K562 (cell line): ENCODE measurements at regions not wholly inside any gene's neighbourhood (a gene's known extent, or its start where the extent isn't known, plus 50 kb on each side); places are given as distances from the start of the nearest gene placed in this dataset.

Experiments used
- ATAC-seq: fragments of 200-7000 bp; cut with Tn5 transposase; 3 replicates; pipeline ENCODE4 v1.9.1; 2020; ENCODE audit warnings: moderate library complexity
- BruUV-seq: library from RNA; stranded (reverse); fragments of 400-500 nt; replicated peaks from 2 replicates; lab custom pipeline; 2021; lab: Mats Ljungman, UMichigan
- CTCF ChIA-PET: fragments of 300-600 bp; formaldehyde crosslinking; extraction: SDS; loops from one replicate; lab custom pipeline; 2021; ENCODE audit warnings: low intra/inter-chr PET ratio; lab: Yijun Ruan, JAX
- POLR2A ChIA-PET: fragments of 300-600, 350-650 bp; sonication (Branson Sonifier 250); formaldehyde crosslinking; extraction: SDS; loops from one replicate; lab custom pipeline; 2021; ENCODE audit warnings: antibody characterized with exemption, inconsistent platforms; lab: Yijun Ruan, JAX
- DNase-seq, 4 experiments: peaks; one replicate each; pipeline versions ENCODE4 v3.0.0 to v3.0.0-alpha.2; 2011 to 2018; ENCODE audit warnings: low spot score in 3 of 4, mixed read lengths in 3 of 4; ENCODE audit errors: extremely low read depth in 1 of 4
- FAIRE-seq: peaks from 2 replicates; lab custom pipeline; 2011; peaks lifted over from hg19 to GRCh38; lab: Jason Lieb, UNC
- H2AFZ ChIP-seq: 2 replicates; pipeline ENCODE4 v1.6.0; 2011; ENCODE audit warnings: low read depth, low read length, control low read depth, inconsistent platforms
- H3K27ac ChIP-seq: fragments of 200-600 bp; 3 replicates; pipeline ENCODE4 v1.8.0; 2011; ENCODE audit warnings: low read depth, mild to moderate bottlenecking, control low read depth, inconsistent platforms, low read length, moderate library complexity, mixed read lengths; ENCODE audit errors: extremely low read depth
- H3K27me3 ChIP-seq, 2 experiments: fragments of 300-600 bp in 1 of 2; 2 replicates in 1 of 2; 3 replicates in 1 of 2; pipeline versions ENCODE4 v1.6.0 to v1.8.0; 2011; ENCODE audit warnings: inconsistent platforms in 2 of 2, low read length in 2 of 2, mild to moderate bottlenecking in 1 of 2, mixed read lengths in 1 of 2, moderate library complexity in 1 of 2; ENCODE audit not compliant: control insufficient read depth in 2 of 2, insufficient read depth in 2 of 2
- H3K36me3 ChIP-seq: fragments of 300-600 bp; 3 replicates; pipeline ENCODE4 v1.8.0; 2011; ENCODE audit warnings: mild to moderate bottlenecking, low read length, inconsistent platforms; ENCODE audit not compliant: control insufficient read depth, insufficient read depth
- H3K4me1 ChIP-seq, 2 experiments: fragments of 200-600 bp in 1 of 2; replicated peaks in 1 of 2; 2 replicates in 1 of 2; 3 replicates in 1 of 2; pipeline versions ENCODE4 v1.5.1 to v1.8.0; 2011; ENCODE audit warnings: inconsistent platforms in 2 of 2, low read length in 2 of 2, mild to moderate bottlenecking in 1 of 2, mixed read lengths in 1 of 2, moderate library complexity in 1 of 2; ENCODE audit not compliant: control insufficient read depth in 2 of 2, insufficient read depth in 2 of 2
- H3K4me2 ChIP-seq: 2 replicates; pipeline ENCODE4 v1.6.1; 2011; ENCODE audit warnings: low read length, control low read depth, inconsistent platforms, mixed read lengths; ENCODE audit not compliant: insufficient read depth
- H3K4me3 ChIP-seq: fragments of 200-600 bp; sonication (generic), shearing (Covaris generic); 2 replicates; pipeline ENCODE4 v1.5.1; 2016; ENCODE audit warnings: control low read depth, inconsistent platforms
- H3K79me2 ChIP-seq: fragments of 200-600 bp; 3 replicates; pipeline ENCODE4 v1.8.0; 2011; ENCODE audit warnings: low read length, inconsistent platforms; ENCODE audit not compliant: control insufficient read depth, insufficient read depth
- H3K9ac ChIP-seq, 2 experiments: 2 replicates each; pipeline versions ENCODE4 v1.6.0 to v1.6.1; 2011; ENCODE audit warnings: low read depth in 2 of 2, low read length in 2 of 2, control low read depth in 1 of 2, inconsistent platforms in 1 of 2, mild to moderate bottlenecking in 1 of 2, mixed read lengths in 1 of 2; ENCODE audit not compliant: insufficient read depth in 1 of 2
- H3K9me1 ChIP-seq: one replicate; pipeline ENCODE4 v1.6.0; 2011; ENCODE audit warnings: inconsistent platforms, mild to moderate bottlenecking, low read length, moderate library complexity; ENCODE audit not compliant: control insufficient read depth, insufficient read depth
- H3K9me3 ChIP-seq: replicated peaks from 2 replicates; pipeline ENCODE4 v1.5.1; 2011; ENCODE audit warnings: low read depth, low read length, inconsistent platforms; ENCODE audit not compliant: control insufficient read depth, insufficient read depth
- H4K20me1 ChIP-seq: replicated peaks from 2 replicates; pipeline ENCODE4 v1.6.1; 2011; ENCODE audit warnings: low read length, inconsistent platforms, mixed read lengths; ENCODE audit not compliant: control insufficient read depth, insufficient read depth
- KLF1 ChIP-seq: fragments of 450-650 bp; IDR thresholded peaks from 2 replicates; pipeline ENCODE4 v1.6.1; 2016; ENCODE audit warnings: missing genetic modification characterization, missing compliant biosample characterization
- KLF16 ChIP-seq: IDR thresholded peaks from 2 replicates; pipeline ENCODE4 v1.6.1; 2016; ENCODE audit warnings: antibody characterized with exemption
- MAFK ChIP-seq: IDR thresholded peaks from 2 replicates; pipeline ENCODE4 v1.6.1; 2011; ENCODE audit warnings: low read length, improper control_type of control experiment
- MCM7 ChIP-seq, 2 experiments: fragments of 450-650 bp; IDR thresholded peaks; 2 replicates each; pipeline ENCODE4 v1.6.1; 2016 to 2018
- NFATC3 ChIP-seq: fragments of 450-650 bp; IDR thresholded peaks from 2 replicates; pipeline ENCODE4 v1.6.1; 2017; ENCODE audit warnings: mild to moderate bottlenecking
- PRMT5 ChIP-seq: sonication (generic); formaldehyde crosslinking; IDR thresholded peaks from 2 replicates; pipeline ENCODE4 v1.5.0; 2020; ENCODE audit warnings: missing genetic modification reagents
- RBM34 ChIP-seq: fragments of 200-400 bp; formaldehyde crosslinking; IDR thresholded peaks from 2 replicates; pipeline ENCODE4 v1.6.1; 2018; ENCODE audit warnings: low read length, borderline replicate concordance; ENCODE audit not compliant: insufficient read depth
- RNF2 ChIP-seq: sonication (generic); IDR thresholded peaks from 2 replicates; pipeline ENCODE4 v1.6.1; 2016
- SIN3B ChIP-seq: fragments of 450-650 bp; IDR thresholded peaks from 2 replicates; pipeline ENCODE4 v1.6.1; 2017; ENCODE audit warnings: low read depth, mild to moderate bottlenecking, moderate library complexity
- ZNF24 ChIP-seq: fragments of 450-650 bp; IDR thresholded peaks from 2 replicates; pipeline ENCODE4 v1.6.1; 2016
- ZNF780A ChIP-seq: fragments of 250-450 bp; sonication (Bioruptor Pico); IDR thresholded peaks from 2 replicates; pipeline ENCODE4 v1.5.0; 2021; ENCODE audit warnings: mild to moderate bottlenecking
- WGBS: fragments of 100-300 bp; shearing (Covaris generic); methylation state at CpG from one replicate; pipeline ENCODE4 v1.1.6; 2016; ENCODE audit warnings: low coverage, mixed read lengths; ENCODE audit not compliant: insufficient coverage; ENCODE audit errors: missing lambda C conversion rate; 5-methylcytosine and 5-hydroxymethylcytosine counted together
- in situ Hi-C: fragments of 300-500 bp; cut with MboI; formaldehyde crosslinking; loops from 4 replicates; pipeline ENCODE4 v1.15.0; 2018; ENCODE audit warnings: inconsistent platforms, mixed read lengths
- intact Hi-C: fragments of 100-400 bp; cut with micrococcal nuclease; formaldehyde crosslinking; loops from 2 replicates; pipeline ENCODE4 v1.14.2; 2022
- TF ChIP-seq, protein P1 (sequence below): sonication (generic); formaldehyde crosslinking; IDR thresholded peaks from 2 replicates; pipeline ENCODE4 v1.8.0; 2022; ENCODE audit warnings: mild to moderate bottlenecking, missing genetic modification reagents
- TF ChIP-seq, protein P2 (sequence below): IDR thresholded peaks from 2 replicates; pipeline ENCODE4 v1.6.1; 2012; ENCODE audit warnings: low read depth, low read length, improper control_type of control experiment, borderline replicate concordance

DNA sequence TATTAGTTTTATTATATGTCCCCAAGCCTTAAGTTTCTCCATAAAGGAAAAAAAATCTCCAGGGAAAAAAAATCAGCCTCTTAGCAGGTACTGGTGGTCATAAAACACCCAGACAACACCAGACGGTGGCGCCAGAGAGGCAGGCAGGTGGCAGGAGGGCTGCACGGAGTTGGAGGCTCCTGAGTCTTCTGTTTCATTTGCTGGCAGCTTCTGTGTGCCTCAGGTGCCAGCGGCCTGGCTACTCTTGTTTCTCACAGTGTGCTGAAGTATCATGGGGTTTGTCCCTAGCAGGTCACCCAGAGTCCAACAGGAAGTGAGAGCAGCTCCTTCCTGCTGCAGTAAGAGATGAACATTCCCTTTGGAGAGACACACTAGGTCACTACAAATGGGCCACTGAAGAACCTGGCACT, 123.3 kb upstream of the GADD45A start (continued):
- TF ChIP-seq, protein P1, sequence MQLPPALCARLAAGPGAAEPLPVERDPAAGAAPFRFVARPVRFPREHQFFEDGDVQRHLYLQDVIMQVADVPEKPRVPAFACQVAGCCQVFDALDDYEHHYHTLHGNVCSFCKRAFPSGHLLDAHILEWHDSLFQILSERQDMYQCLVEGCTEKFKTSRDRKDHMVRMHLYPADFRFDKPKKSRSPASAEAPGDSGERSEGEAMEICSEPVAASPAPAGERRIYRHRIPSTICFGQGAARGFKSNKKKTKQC (CRISPR knock-in tag) = no peak
- TF ChIP-seq, protein P2, sequence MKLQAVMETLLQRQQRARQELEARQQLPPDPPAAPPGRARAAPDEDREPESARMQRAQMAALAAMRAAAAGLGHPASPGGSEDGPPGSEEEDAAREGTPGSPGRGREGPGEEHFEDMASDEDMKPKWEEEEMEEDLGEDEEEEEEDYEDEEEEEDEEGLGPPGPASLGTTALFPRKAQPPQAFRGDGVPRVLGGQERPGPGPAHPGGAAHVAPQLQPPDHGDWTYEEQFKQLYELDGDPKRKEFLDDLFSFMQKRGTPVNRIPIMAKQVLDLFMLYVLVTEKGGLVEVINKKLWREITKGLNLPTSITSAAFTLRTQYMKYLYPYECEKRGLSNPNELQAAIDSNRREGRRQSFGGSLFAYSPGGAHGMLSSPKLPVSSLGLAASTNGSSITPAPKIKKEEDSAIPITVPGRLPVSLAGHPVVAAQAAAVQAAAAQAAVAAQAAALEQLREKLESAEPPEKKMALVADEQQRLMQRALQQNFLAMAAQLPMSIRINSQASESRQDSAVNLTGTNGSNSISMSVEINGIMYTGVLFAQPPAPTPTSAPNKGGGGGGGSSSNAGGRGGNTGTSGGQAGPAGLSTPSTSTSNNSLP = no peak
- TF ChIP-seq SIN3B (no peak), MCM7 (IDR thresholded peaks at IDR 0.05) (no peak), PRMT5 (no peak), KLF16 (0 out of 2 replicates have a peak, but pooled peaks have one; percentile 18)

DNA sequence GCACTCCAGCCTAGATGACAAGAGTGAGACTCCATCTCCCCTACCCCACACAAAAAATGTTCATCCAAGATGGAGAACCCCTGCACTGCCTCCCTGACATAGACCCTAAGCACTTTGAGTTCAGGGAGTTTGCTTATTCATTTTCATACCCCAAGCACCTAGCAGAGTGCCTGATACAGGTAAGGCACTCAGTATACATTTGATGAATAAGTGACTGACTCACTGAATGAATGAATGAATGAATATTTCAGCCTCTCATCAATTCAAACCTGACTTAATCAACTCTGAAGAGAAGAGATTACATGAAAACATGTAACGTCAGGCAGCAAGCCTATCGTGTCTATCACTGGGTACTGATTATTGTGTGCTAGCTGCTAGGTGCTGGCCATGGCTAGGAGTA, 121.3 kb upstream of the GADD45A start:
- H4K20me1 ChIP-seq = no peaks in the 10 kb centered on the region
- no peak overlapping the region for H2AFZ ChIP-seq
- in situ Hi-C loops = no loop called here
- H3K9me1 ChIP-seq = no peaks in the 10 kb centered on the region
- no peak overlapping the region for H3K9ac ChIP-seq
- H3K4me1 ChIP-seq = peaks cover 20% of the 10 kb centered on the region in 2 experiments; a peak in 4 of 5 replicates
- no peak for TF ChIP-seq MAFK
- TF ChIP-seq ZNF780A (CRISPR knock-in tag) = no peak
- TF ChIP-seq ZNF24 = 0 out of 2 replicates have a peak, but pooled peaks have one; percentile 15
- TF ChIP-seq KLF1 (tag) = no peak
- no peak for TF ChIP-seq NFATC3
- no peak for TF ChIP-seq RNF2
- TF ChIP-seq RBM34 = no peak
- H3K9me3 ChIP-seq = no peaks in the 10 kb centered on the region
- no peak for FAIRE-seq
- DNase-seq = no peak
- H3K4me2 ChIP-seq = no peak overlapping the region
- no peak overlapping the region for H3K4me3 ChIP-seq
- ChIA-PET CTCF (interaction anchor here (3.9 kb wide), 1 partner anchor 196 kb away, joined by 37 read pairs; no protein-coding TSS in a partner anchor), POLR2A (no interaction called here)
- WGBS = 62% methylated on average over 2 of the region's 2 CpGs
- H3K79me2 ChIP-seq = no peaks in the 10 kb centered on the region
- BruUV-seq = no TSS peak
- H3K36me3 ChIP-seq = no peaks in the 10 kb centered on the region
- ATAC-seq = no peak
- H3K27ac ChIP-seq = no peak overlapping the region
- intact Hi-C loops = no loop called here
- H3K27me3 ChIP-seq = no peaks in the 10 kb centered on the region
